IMR-90 (cell line): ENCODE measurements at regions not wholly inside any gene's neighbourhood (a gene's known extent, or its start where the extent isn't known, plus 50 kb on each side); places are given as distances from the start of the nearest gene placed in this dataset.
A peak's percentile ranks its signal among the peaks of the same experiment; 100 is the strongest.
"Not testable (repeated sequence)": the region's sequence is repeated elsewhere in the genome, so short reads cannot be mapped to it uniquely, and the experiment has no call there.

Source experiments
- ATAC-seq: fragments of 200-7000 bp; cut with Tn5 transposase; 2 replicates; pipeline ENCODE4 v1.9.1; 2020; ENCODE audit warnings: low read depth, mild to moderate bottlenecking, moderate library complexity
- BruUV-seq: library from RNA; stranded (reverse); fragments of 400-500 nt; replicated peaks from 2 replicates; lab custom pipeline; 2021; lab: Mats Ljungman, UMichigan
- CTCF ChIA-PET: fragments of 300-600 bp; formaldehyde crosslinking; extraction: SDS; loops from one replicate; lab custom pipeline; 2021; ENCODE audit warnings: antibody characterized with exemption; lab: Yijun Ruan, JAX
- POLR2A ChIA-PET: fragments of 300-600 bp; sonication (Branson Sonifier 250); formaldehyde crosslinking; loops from one replicate; lab custom pipeline; 2022; ENCODE audit warnings: antibody characterized with exemption; ENCODE audit not compliant: unreplicated experiment; lab: Charles Lee
- DNase-seq: peaks from one replicate; pipeline ENCODE4 v3.0.0; 2013
- H2AFZ ChIP-seq: replicated peaks from 2 replicates; pipeline ENCODE3; 2013; ENCODE audit warnings: low read length, mild to moderate bottlenecking; ENCODE audit not compliant: poor library complexity
- H2AK5ac ChIP-seq: 2 replicates; pipeline ENCODE4 v1.6.1; 2013; ENCODE audit warnings: low read depth, low read length, inconsistent platforms
- H2AK9ac ChIP-seq: replicated peaks from 2 replicates; pipeline ENCODE3; 2013; ENCODE audit warnings: mild to moderate bottlenecking, low read depth, low read length, moderate library complexity; ENCODE audit not compliant: poor library complexity
- H2BK120ac ChIP-seq: 2 replicates; pipeline ENCODE4 v1.6.1; 2013; ENCODE audit warnings: low read depth, low read length, inconsistent platforms
- H2BK15ac ChIP-seq: 3 replicates; pipeline ENCODE4 v1.6.1; 2013; ENCODE audit warnings: low read depth, low read length, inconsistent platforms
- H2BK20ac ChIP-seq: 2 replicates; pipeline ENCODE4 v1.6.1; 2013; ENCODE audit warnings: low read depth, mild to moderate bottlenecking, inconsistent platforms, low read length, moderate library complexity
- H2BK5ac ChIP-seq: 2 replicates; pipeline ENCODE4 v1.6.1; 2013; ENCODE audit warnings: mild to moderate bottlenecking, low read depth, low read length, inconsistent platforms; ENCODE audit not compliant: poor library complexity, severe bottlenecking
- H3K14ac ChIP-seq: replicated peaks from 2 replicates; pipeline ENCODE4 v1.6.1; 2013; ENCODE audit warnings: low read depth, low read length, inconsistent platforms
- H3K18ac ChIP-seq: 2 replicates; pipeline ENCODE4 v1.6.1; 2013; ENCODE audit warnings: low read depth, low read length, control low read depth
- H3K23ac ChIP-seq: 2 replicates; pipeline ENCODE4 v1.6.1; 2013; ENCODE audit warnings: low read depth, low read length, inconsistent platforms
- H3K27ac ChIP-seq: 2 replicates; pipeline ENCODE4 v1.5.1; 2013; ENCODE audit warnings: mild to moderate bottlenecking, control low read depth, low read length; ENCODE audit not compliant: insufficient read depth
- H3K27me3 ChIP-seq: 2 replicates; pipeline ENCODE4 v1.6.1; 2013; ENCODE audit warnings: low read length; ENCODE audit not compliant: control insufficient read depth, insufficient read depth
- H3K36me3 ChIP-seq: 2 replicates; pipeline ENCODE4 v1.6.1; 2013; ENCODE audit warnings: low read length, mixed read lengths; ENCODE audit not compliant: control insufficient read depth, insufficient read depth
- H3K4ac ChIP-seq: 2 replicates; pipeline ENCODE4 v1.6.1; 2013; ENCODE audit warnings: low read depth, low read length, inconsistent platforms
- H3K4me1 ChIP-seq: 2 replicates; pipeline ENCODE4 v1.6.1; 2013; ENCODE audit warnings: low read length, mixed read lengths; ENCODE audit not compliant: control insufficient read depth, insufficient read depth
- H3K4me2 ChIP-seq: 2 replicates; pipeline ENCODE4 v1.6.1; 2013; ENCODE audit warnings: low read depth, mild to moderate bottlenecking, control low read depth, low read length, moderate library complexity
- H3K4me3 ChIP-seq: 2 replicates; pipeline ENCODE4 v1.5.1; 2013; ENCODE audit warnings: low read depth, mild to moderate bottlenecking, control low read depth, low read length, moderate library complexity; ENCODE audit not compliant: insufficient read depth
- H3K56ac ChIP-seq: 2 replicates; pipeline ENCODE4 v1.6.1; 2013; ENCODE audit warnings: low read length, inconsistent platforms; ENCODE audit not compliant: insufficient read depth; ENCODE audit errors: extremely low read depth
- H3K79me1 ChIP-seq, 2 experiments: 2 replicates each; pipeline ENCODE4 v1.6.1; 2013; ENCODE audit warnings: low read length in 2 of 2, inconsistent platforms in 1 of 2, low read depth in 1 of 2
- H3K9ac ChIP-seq: 2 replicates; pipeline ENCODE4 v1.6.1; 2013; ENCODE audit warnings: low read depth, low read length, control low read depth
- H3K9me1 ChIP-seq: 2 replicates; pipeline ENCODE4 v1.6.1; 2013; ENCODE audit warnings: low read length, inconsistent platforms; ENCODE audit not compliant: insufficient read depth
- H3K9me3 ChIP-seq: 2 replicates; pipeline ENCODE4 v1.6.1; 2013; ENCODE audit warnings: low read length; ENCODE audit not compliant: control insufficient read depth, insufficient read depth
- H4K20me1 ChIP-seq: 2 replicates; pipeline ENCODE4 v1.6.1; 2013; ENCODE audit warnings: low read length, inconsistent platforms; ENCODE audit not compliant: insufficient read depth
- H4K5ac ChIP-seq: 2 replicates; pipeline ENCODE4 v1.6.1; 2013; ENCODE audit warnings: mild to moderate bottlenecking, low read depth, low read length, control low read depth
- H4K8ac ChIP-seq, 2 experiments: 2 replicates each; pipeline ENCODE4 v1.6.1; 2013; ENCODE audit warnings: low read depth in 2 of 2, low read length in 2 of 2, control low read depth in 1 of 2, inconsistent platforms in 1 of 2
- H4K91ac ChIP-seq: 2 replicates; pipeline ENCODE4 v1.6.1; 2013; ENCODE audit warnings: low read depth, low read length, inconsistent platforms; ENCODE audit not compliant: insufficient read depth
- MXI1 ChIP-seq: IDR thresholded peaks from 2 replicates; pipeline ENCODE4 v1.6.1; 2012; ENCODE audit warnings: low read depth, mild to moderate bottlenecking, low read length, moderate library complexity, borderline replicate concordance
- POLR2A ChIP-seq: IDR thresholded peaks from 2 replicates; pipeline ENCODE4 v1.6.1; 2012; ENCODE audit warnings: mild to moderate bottlenecking, low read depth, low read length
- WGBS, 2 experiments: methylation state at CpG; one replicate each; pipeline versions ENCODE4 v1.1.5 to v1.1.7; 2013; ENCODE audit warnings: missing lambda C conversion rate in 2 of 2; ENCODE audit not compliant: insufficient read length in 1 of 2; ENCODE audit errors: extremely low coverage in 2 of 2; 5-methylcytosine and 5-hydroxymethylcytosine counted together
- dilution Hi-C: fragments of 300-500 bp; cut with HindIII; formaldehyde crosslinking; loops from one replicate; pipeline ENCODE4 v1.14.3; 2018; ENCODE audit warnings: low sequenced_read_pairs; ENCODE audit not compliant: unreplicated experiment
- in situ Hi-C: fragments of 300-500 bp; cut with MboI; formaldehyde crosslinking; loops from 3 replicates; pipeline ENCODE4 v1.14.3; 2019; ENCODE audit warnings: low sequenced_read_pairs, inconsistent platforms, mixed read lengths
- intact Hi-C: fragments of 100-400 bp; cut with micrococcal nuclease; formaldehyde crosslinking; loops from 2 replicates; pipeline ENCODE4 v1.10.0; 2022

DNA sequence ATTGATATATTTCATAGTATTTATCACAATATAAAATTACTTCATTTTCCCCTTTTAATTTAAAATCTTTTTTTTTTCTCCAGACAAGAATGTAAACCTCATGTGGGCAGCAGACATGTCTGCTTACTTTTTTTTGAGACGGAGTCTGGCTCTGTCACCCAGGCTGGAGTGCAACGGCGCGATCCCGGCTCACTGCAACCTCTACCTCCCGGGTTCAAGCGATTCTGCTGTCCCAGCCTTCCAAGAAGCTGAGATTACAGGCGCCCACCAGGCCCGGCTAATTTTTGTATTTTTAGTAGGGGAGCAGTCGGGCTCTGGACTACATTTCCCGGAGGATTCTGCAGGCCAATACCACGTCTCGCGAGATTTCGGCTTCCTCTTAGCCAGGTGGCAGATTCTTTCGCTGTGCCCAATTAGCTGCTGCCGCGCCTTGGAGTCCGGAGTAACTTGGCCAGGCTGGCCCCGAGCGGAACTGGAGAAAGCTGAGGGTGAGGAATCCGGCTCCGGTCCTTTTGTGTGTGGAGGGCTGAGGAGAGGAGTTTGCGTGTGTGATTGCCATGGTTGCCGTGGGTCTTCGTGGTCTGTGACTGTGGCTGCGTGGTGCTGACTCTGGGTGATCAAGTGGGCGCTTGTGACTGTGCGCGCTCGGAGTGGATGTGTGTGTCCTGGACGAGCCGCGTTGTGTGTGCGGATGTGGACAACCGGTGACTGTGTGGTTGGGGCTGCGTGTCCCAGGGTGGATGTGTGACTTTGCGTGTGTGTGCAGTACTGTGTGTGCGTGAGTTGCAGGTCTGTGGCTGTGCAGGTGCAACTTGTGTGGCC lies 313.0 kb upstream of the ZNF337 start:
- in situ Hi-C loops, H3K4me1 ChIP-seq, H3K9me3 ChIP-seq, H3K79me1 ChIP-seq, H2AK9ac ChIP-seq, H3K9me1 ChIP-seq, H3K27me3 ChIP-seq, POLR2A ChIA-PET, intact Hi-C loops, CTCF ChIA-PET, H4K20me1 ChIP-seq, H2BK20ac ChIP-seq, H3K36me3 ChIP-seq, dilution Hi-C loops: not testable (repeated sequence)
- Histone ChIP-seq H4K5ac (peak overlapping the region; percentile 80), H4K8ac (peak overlapping the region; percentile 88 to 91), H3K56ac (peak overlapping the region; percentile 43; the same call in 1 of the 2 replicates), H3K27ac (peak overlapping the region; percentile 93), H3K4me3 (peak overlapping the region; percentile 83), H3K18ac (peak overlapping the region; percentile 66), H4K91ac (peak overlapping the region; percentile 90), H2AFZ (peak overlapping the region; percentile 85), H2AK5ac (peak overlapping the region; percentile 82; the same call in 1 of the 2 replicates), H3K4ac (peak overlapping the region; percentile 81), H3K4me2 (peak overlapping the region; percentile 94), H2BK120ac (peak overlapping the region; percentile 18; the same call in 1 of the 2 replicates), H3K9ac (peak overlapping the region; percentile 97), H3K14ac (peak overlapping the region; percentile 82), H3K23ac (peak overlapping the region; percentile 18), H2BK5ac (peak overlapping the region; percentile 61), H2BK15ac (0 out of 3 replicates have a peak overlapping the region, but pooled peaks have one; percentile 42)
- BruUV-seq: TSS peak; percentile 81
- ATAC-seq: peak; percentile 42
- WGBS, 2 experiments: 13% methylated on average over 6 of the region's 39 CpGs; no CpG with 5 or more reads in 1 of the 2 experiments
- TF ChIP-seq POLR2A (peak; percentile 71), MXI1 (peak; percentile 44; the same call in 1 of the 2 replicates)
- DNase-seq: peak; percentile 95

GRCh38 chr20:26008026-26008425 lies 311.4 kb upstream of the ZNF337 start:
- H4K91ac ChIP-seq, H3K4me2 ChIP-seq, H4K20me1 ChIP-seq, dilution Hi-C loops, POLR2A ChIA-PET, H3K4ac ChIP-seq, H3K36me3 ChIP-seq, BruUV-seq, H3K79me1 ChIP-seq, intact Hi-C loops, H3K18ac ChIP-seq, H3K9ac ChIP-seq, H3K4me3 ChIP-seq, H2BK120ac ChIP-seq, H2BK15ac ChIP-seq, H3K56ac ChIP-seq, CTCF ChIA-PET, H4K5ac ChIP-seq, H2BK20ac ChIP-seq, H3K4me1 ChIP-seq, H2AK9ac ChIP-seq, H3K27me3 ChIP-seq, ATAC-seq, H3K27ac ChIP-seq, H3K9me3 ChIP-seq, H3K9me1 ChIP-seq, in situ Hi-C loops, DNase-seq, H3K14ac ChIP-seq, H2AK5ac ChIP-seq, H3K23ac ChIP-seq, H4K8ac ChIP-seq, H2BK5ac ChIP-seq, H2AFZ ChIP-seq: not testable (repeated sequence)
- no CpG with 5 or more reads among the region's 9 CpGs for WGBS, 2 experiments
